ENCODE measurements at regions not wholly inside any gene's neighbourhood (a gene's known extent, or its start where the extent isn't known, plus 50 kb on each side); places are given as distances from the start of the nearest gene placed in this dataset.

DNA sequence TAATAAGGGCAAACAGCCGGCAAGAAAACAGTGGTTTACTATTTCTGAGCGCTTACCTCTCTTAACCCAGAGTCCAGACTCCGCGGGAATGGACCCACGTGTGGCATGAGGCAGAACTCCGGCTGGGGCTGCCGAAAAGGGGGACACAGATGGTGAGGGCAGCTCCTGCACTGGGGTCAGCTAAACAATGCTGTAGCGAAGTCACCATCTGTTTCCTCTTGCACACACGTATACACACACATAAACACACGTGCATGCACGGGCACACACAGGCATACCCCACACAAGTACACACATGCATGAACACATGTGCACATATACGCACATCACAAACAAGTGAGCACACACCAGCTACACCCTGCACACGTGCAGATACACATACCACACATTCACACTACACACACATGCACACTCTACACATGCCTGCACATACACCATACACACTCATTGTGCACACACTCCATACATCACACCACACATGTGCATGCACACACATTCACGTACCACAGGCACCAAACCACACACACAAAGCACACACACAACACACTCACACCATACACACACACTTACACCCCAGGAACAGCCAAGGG is 105.9 kb upstream of the ID2 start:
- H3K27me3 ChIP-seq (ENCODE audit: control insufficient read depth in 3 of 3, insufficient read depth in 3 of 3, low read length in 3 of 3): peaks cover 4 to 17% (median 6%) of the 10 kb centered on the region in 3 donors
- no peak overlapping the region for H3K27ac ChIP-seq (ENCODE audit: low read depth, low read length)
- no peak overlapping the region for H3K4me3 ChIP-seq (ENCODE audit: low read length in 3 of 3)

GRCh38 chr2:8576525-8577167 is 105.2 kb upstream of the ID2 start:
- peaks cover 0 to 5% (median 0%) of the 10 kb centered on the region in 3 donors for H3K4me1 ChIP-seq (ENCODE audit: control insufficient read depth in 3 of 3, insufficient read depth in 3 of 3, low read length in 3 of 3)
- H3K27ac ChIP-seq (ENCODE audit: low read depth, low read length): no peak overlapping the region

More for the DNA sequence above, 105.9 kb upstream of the ID2 start:
- H3K9ac ChIP-seq (ENCODE audit: low read depth in 1 of 3, low read length in 3 of 3): no peak overlapping the region
- H3K9me3 ChIP-seq (ENCODE audit: control insufficient read depth in 3 of 3, low read length in 3 of 3): no peaks in the 10 kb centered on the region
- peaks cover 0 to 5% (median 0%) of the 10 kb centered on the region in 3 donors for H3K4me1 ChIP-seq (ENCODE audit: control insufficient read depth in 3 of 3, insufficient read depth in 3 of 3, low read length in 3 of 3)
- no peaks in the 10 kb centered on the region for H3K36me3 ChIP-seq (ENCODE audit: control insufficient read depth in 3 of 3, insufficient read depth in 3 of 3, low read length in 3 of 3)

DNA sequence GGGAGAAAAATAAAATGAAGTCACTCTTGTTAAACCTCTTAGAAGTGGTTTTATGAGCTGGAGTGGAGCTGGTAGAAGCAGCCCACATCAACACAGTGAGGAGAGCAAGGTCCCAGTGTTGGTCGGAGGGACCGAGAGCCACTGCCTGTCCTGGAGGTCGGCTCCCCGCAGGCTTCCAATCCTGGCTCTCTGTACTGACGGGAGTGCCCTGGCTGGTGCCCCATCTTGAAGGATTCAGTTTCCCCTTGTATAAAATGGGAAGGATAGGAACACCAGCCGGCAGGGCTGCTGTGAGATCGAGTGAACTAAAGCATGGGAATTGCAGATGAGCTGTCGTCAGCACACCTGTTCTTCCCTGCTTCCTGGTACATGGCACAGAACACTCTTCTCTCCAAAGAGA is 104.3 kb upstream of the ID2 start:
- Histone ChIP-seq H3K9ac (ENCODE audit: low read depth in 1 of 3, low read length in 3 of 3) (no peak overlapping the region), H3K27ac (ENCODE audit: low read depth, low read length) (no peak overlapping the region), H3K9me3 (ENCODE audit: control insufficient read depth in 3 of 3, low read length in 3 of 3) (no peaks in the 10 kb centered on the region), H3K4me3 (ENCODE audit: low read length in 3 of 3) (no peak overlapping the region), H3K27me3 (ENCODE audit: control insufficient read depth in 3 of 3, insufficient read depth in 3 of 3, low read length in 3 of 3) (peaks cover 4 to 17% (median 6%) of the 10 kb centered on the region in 3 donors), H3K36me3 (ENCODE audit: control insufficient read depth in 3 of 3, insufficient read depth in 3 of 3, low read length in 3 of 3) (no peaks in the 10 kb centered on the region), H3K4me1 (ENCODE audit: control insufficient read depth in 3 of 3, insufficient read depth in 3 of 3, low read length in 3 of 3) (peaks cover 0 to 5% (median 0%) of the 10 kb centered on the region in 3 donors)

More at GRCh38 chr2:8576525-8577167, 105.2 kb upstream of the ID2 start:
- no peaks in the 10 kb centered on the region for H3K36me3 ChIP-seq (ENCODE audit: control insufficient read depth in 3 of 3, insufficient read depth in 3 of 3, low read length in 3 of 3)
- no peaks in the 10 kb centered on the region for H3K9me3 ChIP-seq (ENCODE audit: control insufficient read depth in 3 of 3, low read length in 3 of 3)
- peaks cover 4 to 17% (median 6%) of the 10 kb centered on the region in 3 donors for H3K27me3 ChIP-seq (ENCODE audit: control insufficient read depth in 3 of 3, insufficient read depth in 3 of 3, low read length in 3 of 3)
- H3K4me3 ChIP-seq (ENCODE audit: low read length in 3 of 3): no peak overlapping the region
- H3K9ac ChIP-seq (ENCODE audit: low read depth in 1 of 3, low read length in 3 of 3): no peak overlapping the region

DNA sequence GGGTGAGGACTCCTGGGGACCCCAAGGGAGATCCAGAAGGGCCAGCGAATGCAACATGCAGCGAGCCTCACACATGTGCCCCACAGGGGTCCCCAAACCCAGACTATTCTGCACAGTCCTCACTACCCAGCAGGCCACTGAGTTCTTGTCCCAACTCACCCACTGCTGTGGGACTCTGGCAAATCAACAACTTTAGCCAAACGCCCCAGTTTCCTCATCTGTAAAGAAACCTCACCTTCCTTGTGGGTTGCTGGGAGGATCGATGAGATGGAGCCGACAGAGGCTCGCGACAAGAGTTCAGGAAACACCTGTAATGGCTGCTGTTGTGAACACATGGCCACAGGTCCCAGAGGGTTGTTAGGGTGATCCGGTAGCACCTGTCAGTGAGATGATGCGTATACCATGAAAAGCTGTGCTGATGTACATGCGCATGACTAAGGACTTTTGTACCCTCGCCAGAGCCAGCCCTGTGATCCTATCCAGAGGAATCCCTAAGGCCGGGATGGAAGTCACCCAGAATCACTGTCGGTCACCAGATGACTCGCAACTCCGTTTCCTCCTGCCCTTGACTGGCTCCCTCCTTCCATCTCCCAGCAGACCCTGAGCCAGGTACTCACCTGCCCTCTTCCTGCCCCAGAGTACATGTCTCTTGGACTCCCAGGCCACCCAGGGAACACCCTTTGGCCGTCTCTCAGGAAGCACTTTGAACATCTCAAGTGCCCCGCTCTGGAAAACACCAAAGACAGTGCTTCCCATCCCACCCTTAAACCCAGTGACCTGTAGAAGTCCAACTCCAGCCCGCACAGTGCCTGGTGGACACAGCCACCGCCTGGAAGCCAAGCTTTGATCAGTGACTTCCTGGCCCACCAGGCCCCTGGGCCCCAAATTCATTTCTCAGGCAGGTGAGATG is 103.3 kb upstream of the ID2 start:
- Histone ChIP-seq H3K36me3 (ENCODE audit: control insufficient read depth in 3 of 3, insufficient read depth in 3 of 3, low read length in 3 of 3) (no peaks in the 10 kb centered on the region), H3K27me3 (ENCODE audit: control insufficient read depth in 3 of 3, insufficient read depth in 3 of 3, low read length in 3 of 3) (peaks cover 4 to 17% (median 6%) of the 10 kb centered on the region in 3 donors), H3K9ac (ENCODE audit: low read depth in 1 of 3, low read length in 3 of 3) (no peak overlapping the region), H3K4me3 (ENCODE audit: low read length in 3 of 3) (no peak overlapping the region), H3K4me1 (ENCODE audit: control insufficient read depth in 3 of 3, insufficient read depth in 3 of 3, low read length in 3 of 3) (peaks cover 0 to 5% (median 2%) of the 10 kb centered on the region in 3 donors), H3K9me3 (ENCODE audit: control insufficient read depth in 3 of 3, low read length in 3 of 3) (no peaks in the 10 kb centered on the region), H3K27ac (ENCODE audit: low read depth, low read length) (no peak overlapping the region)

- Histone ChIP-seq H3K36me3 (ENCODE audit: control insufficient read depth in 3 of 3, insufficient read depth in 3 of 3, low read length in 3 of 3) (no peaks in the 10 kb centered on the region), H3K27me3 (ENCODE audit: control insufficient read depth in 3 of 3, insufficient read depth in 3 of 3, low read length in 3 of 3) (peaks cover 4 to 13% (median 6%) of the 10 kb centered on the region in 3 donors), H3K9ac (ENCODE audit: low read depth in 1 of 3, low read length in 3 of 3) (no peak overlapping the region), H3K4me1 (ENCODE audit: control insufficient read depth in 3 of 3, insufficient read depth in 3 of 3, low read length in 3 of 3) (peaks cover 0 to 9% (median 7%) of the 10 kb centered on the region in 3 donors), H3K9me3 (ENCODE audit: control insufficient read depth in 3 of 3, low read length in 3 of 3) (no peaks in the 10 kb centered on the region), H3K27ac (ENCODE audit: low read depth, low read length) (no peak overlapping the region), H3K4me3 (ENCODE audit: low read length in 3 of 3) (no peak overlapping the region)
Measured at GRCh38 chr2:8579485-8580085, 102.3 kb upstream of the ID2 start.

GRCh38 chr2:8580316-8581233 is 101.3 kb upstream of the ID2 start:
- Histone ChIP-seq H3K9me3 (ENCODE audit: control insufficient read depth in 3 of 3, low read length in 3 of 3) (no peaks in the 10 kb centered on the region), H3K4me1 (ENCODE audit: control insufficient read depth in 3 of 3, insufficient read depth in 3 of 3, low read length in 3 of 3) (peaks cover 0 to 9% (median 7%) of the 10 kb centered on the region in 3 donors)

DNA sequence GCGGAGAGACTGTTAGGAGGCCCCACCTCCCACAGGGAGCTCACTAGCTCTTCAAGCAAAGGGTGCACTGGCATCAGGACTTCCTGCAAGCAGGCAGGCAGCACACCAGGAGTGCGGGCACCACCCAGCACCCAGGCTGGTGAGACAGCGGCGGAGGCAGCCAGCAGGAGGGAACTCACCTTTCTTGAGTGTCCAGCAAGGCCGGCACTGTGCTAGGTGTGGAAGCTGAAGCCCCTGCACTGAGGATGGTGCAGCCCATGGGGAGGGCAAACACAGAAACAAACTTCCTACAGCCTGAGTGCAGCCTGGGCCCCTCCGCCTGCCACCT is 100.7 kb upstream of the ID2 start:
- Histone ChIP-seq H3K36me3 (ENCODE audit: control insufficient read depth in 3 of 3, insufficient read depth in 3 of 3, low read length in 3 of 3) (no peaks in the 10 kb centered on the region), H3K4me3 (ENCODE audit: low read length in 3 of 3) (no peak overlapping the region), H3K9me3 (ENCODE audit: control insufficient read depth in 3 of 3, low read length in 3 of 3) (no peaks in the 10 kb centered on the region), H3K27ac (ENCODE audit: low read depth, low read length) (no peak overlapping the region), H3K9ac (ENCODE audit: low read depth in 1 of 3, low read length in 3 of 3) (no peak overlapping the region), H3K4me1 (ENCODE audit: control insufficient read depth in 3 of 3, insufficient read depth in 3 of 3, low read length in 3 of 3) (peaks cover under 1 to 7% (median 4%) of the 10 kb centered on the region in 3 donors), H3K27me3 (ENCODE audit: control insufficient read depth in 3 of 3, insufficient read depth in 3 of 3, low read length in 3 of 3) (peaks cover under 1 to 4% (median 3%) of the 10 kb centered on the region in 3 donors)

More at GRCh38 chr2:8580316-8581233, 101.3 kb upstream of the ID2 start:
- H3K4me3 ChIP-seq (ENCODE audit: low read length in 3 of 3): no peak overlapping the region
- no peaks in the 10 kb centered on the region for H3K36me3 ChIP-seq (ENCODE audit: control insufficient read depth in 3 of 3, insufficient read depth in 3 of 3, low read length in 3 of 3)
- peaks cover 0 to 9% (median 6%) of the 10 kb centered on the region in 3 donors for H3K27me3 ChIP-seq (ENCODE audit: control insufficient read depth in 3 of 3, insufficient read depth in 3 of 3, low read length in 3 of 3)
- no peak overlapping the region for H3K9ac ChIP-seq (ENCODE audit: low read depth in 1 of 3, low read length in 3 of 3)
- H3K27ac ChIP-seq (ENCODE audit: low read depth, low read length): no peak overlapping the region

DNA sequence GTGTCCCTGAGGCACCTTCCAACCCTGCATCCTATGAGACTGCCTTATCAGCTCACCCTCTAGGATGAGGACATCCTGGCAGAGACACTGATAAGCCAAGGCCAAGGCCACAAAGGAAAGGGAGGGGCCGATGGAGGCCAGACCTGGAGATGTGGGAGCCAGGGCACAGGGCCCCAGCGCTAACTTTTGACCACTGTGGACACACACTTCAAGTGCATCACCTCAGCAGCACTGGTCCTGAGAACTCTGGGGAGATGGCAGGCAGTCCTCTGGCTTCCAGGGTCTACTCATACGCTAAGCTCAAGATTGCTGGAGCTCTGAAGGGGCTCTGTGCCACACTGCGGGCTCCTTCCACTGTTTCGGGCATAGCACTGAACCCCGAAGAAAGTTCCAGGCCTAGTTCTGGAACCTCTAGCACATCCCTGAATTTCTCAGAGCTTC is 100.2 kb upstream of the ID2 start:
- Histone ChIP-seq H3K36me3 (ENCODE audit: control insufficient read depth in 3 of 3, insufficient read depth in 3 of 3, low read length in 3 of 3) (no peaks in the 10 kb centered on the region), H3K27ac (ENCODE audit: low read depth, low read length) (no peak overlapping the region), H3K9me3 (ENCODE audit: control insufficient read depth in 3 of 3, low read length in 3 of 3) (no peaks in the 10 kb centered on the region), H3K4me3 (ENCODE audit: low read length in 3 of 3) (no peak overlapping the region), H3K4me1 (ENCODE audit: control insufficient read depth in 3 of 3, insufficient read depth in 3 of 3, low read length in 3 of 3) (peaks cover 2 to 7% (median 4%) of the 10 kb centered on the region in 3 donors), H3K27me3 (ENCODE audit: control insufficient read depth in 3 of 3, insufficient read depth in 3 of 3, low read length in 3 of 3) (peaks cover 0 to 3% (median 3%) of the 10 kb centered on the region in 3 donors), H3K9ac (ENCODE audit: low read depth in 1 of 3, low read length in 3 of 3) (no peak overlapping the region)

DNA sequence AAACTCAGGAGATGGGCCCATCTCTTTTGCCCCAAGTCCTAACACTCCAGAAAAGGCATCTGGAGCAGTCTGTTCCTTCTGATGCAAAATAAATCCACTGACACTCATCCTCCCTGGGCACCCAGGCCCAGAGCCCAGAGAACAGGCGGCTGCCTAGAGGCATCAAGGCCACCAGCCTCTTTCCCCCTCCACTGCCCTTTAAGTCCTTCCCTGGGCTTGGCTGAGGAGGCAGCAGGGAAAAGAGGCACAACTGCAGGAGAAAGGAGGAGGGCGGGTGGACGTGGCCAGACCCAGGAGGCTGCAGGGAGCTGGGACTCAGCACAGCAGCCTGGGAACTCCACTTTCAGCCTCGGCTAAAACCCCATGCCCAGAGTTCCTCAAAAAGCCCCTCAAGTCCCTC is 99.7 kb upstream of the ID2 start:
- Histone ChIP-seq H3K4me3 (ENCODE audit: low read length in 3 of 3) (no peak overlapping the region), H3K4me1 (ENCODE audit: control insufficient read depth in 3 of 3, insufficient read depth in 3 of 3, low read length in 3 of 3) (peaks cover 2 to 7% (median 4%) of the 10 kb centered on the region in 3 donors), H3K36me3 (ENCODE audit: control insufficient read depth in 3 of 3, insufficient read depth in 3 of 3, low read length in 3 of 3) (no peaks in the 10 kb centered on the region), H3K9me3 (ENCODE audit: control insufficient read depth in 3 of 3, low read length in 3 of 3) (no peaks in the 10 kb centered on the region), H3K9ac (ENCODE audit: low read depth in 1 of 3, low read length in 3 of 3) (no peak overlapping the region), H3K27me3 (ENCODE audit: control insufficient read depth in 3 of 3, insufficient read depth in 3 of 3, low read length in 3 of 3) (peaks cover 0 to 3% (median 3%) of the 10 kb centered on the region in 3 donors), H3K27ac (ENCODE audit: low read depth, low read length) (no peak overlapping the region)
